GM18505 (cell line): ENCODE measurements at regions not wholly inside any gene's neighbourhood (a gene's known extent, or its start where the extent isn't known, plus 50 kb on each side); places are given as distances from the start of the nearest gene placed in this dataset.
"Not testable (repeated sequence)": the region's sequence is repeated elsewhere in the genome, so short reads cannot be mapped to it uniquely, and the experiment has no call there.

ENCODE experiments used
- ATAC-seq: cut with Tn5 transposase; IDR thresholded peaks from one replicate; pipeline ENCODE4 v1.9.1; 2021; ENCODE audit not compliant: unreplicated experiment
- POLR2A ChIP-seq: IDR thresholded peaks from 4 replicates; pipeline ENCODE4 v1.6.1; 2011; ENCODE audit warnings: borderline replicate concordance; ENCODE audit not compliant: insufficient read depth, insufficient read length; ENCODE audit errors: extremely low read depth

DNA sequence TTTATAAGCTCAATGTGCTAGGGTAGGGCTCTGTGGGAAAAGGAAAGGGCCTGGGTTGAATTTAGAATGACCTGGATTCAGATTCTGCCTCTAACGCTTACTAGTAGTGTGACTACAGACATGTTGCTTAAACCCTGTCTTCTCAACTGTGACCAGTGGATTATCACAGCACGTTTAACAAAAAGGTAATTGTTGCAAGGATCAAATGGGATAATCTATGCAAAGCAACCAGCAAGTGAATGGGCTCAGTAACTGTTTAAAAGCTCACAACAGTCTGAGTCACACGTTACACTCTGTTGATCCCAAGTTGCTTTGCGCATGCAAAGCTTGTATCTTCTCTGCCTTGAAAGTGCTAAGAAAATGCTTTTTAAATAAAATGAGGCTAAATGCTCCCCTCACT, 236.5 kb downstream of the IL20RB start:
- no peak for TF ChIP-seq POLR2A
- no peak for ATAC-seq

DNA sequence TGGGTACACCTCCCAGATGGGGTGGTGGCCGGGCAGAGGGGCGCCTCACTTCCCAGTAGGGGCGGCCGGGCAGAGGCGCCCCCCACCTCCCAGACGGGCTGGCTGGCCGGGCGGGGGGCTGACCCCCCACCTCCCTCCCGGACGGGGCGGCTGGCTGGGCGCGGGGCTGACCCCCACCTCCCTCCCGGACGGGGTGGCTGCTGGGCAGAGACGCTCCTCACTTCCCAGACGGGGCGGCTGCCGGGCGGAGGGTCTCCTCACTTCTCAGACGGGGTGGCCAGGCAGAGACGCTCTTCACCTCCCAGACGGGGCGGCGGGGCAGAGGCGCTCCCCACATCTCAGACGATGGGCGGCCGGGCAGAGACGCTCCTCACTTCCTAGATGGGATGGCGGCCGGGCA, 240.6 kb downstream of the IL20RB start:
- ATAC-seq, result not testable (repeated sequence)

DNA sequence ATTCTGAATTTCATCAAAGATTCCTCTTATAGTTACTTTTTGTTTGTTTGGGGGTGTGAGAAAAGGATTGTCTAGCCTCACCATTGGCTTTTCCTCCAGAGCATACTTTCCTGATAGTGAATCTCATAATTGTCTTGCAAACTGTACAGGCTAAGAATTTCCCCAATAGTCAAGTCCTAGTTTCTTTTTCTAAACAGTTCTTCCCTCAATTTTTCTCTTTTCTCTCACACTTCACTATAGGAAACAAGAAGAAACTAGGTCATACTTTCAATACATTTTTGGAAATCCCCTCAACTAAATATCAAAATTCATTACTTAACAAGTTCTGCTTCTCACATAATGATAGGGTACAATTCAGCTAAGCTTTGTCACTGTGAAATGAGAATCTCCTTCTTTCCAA, 241.9 kb downstream of the IL20RB start:
- no peak for ATAC-seq
- no peak for TF ChIP-seq POLR2A

DNA sequence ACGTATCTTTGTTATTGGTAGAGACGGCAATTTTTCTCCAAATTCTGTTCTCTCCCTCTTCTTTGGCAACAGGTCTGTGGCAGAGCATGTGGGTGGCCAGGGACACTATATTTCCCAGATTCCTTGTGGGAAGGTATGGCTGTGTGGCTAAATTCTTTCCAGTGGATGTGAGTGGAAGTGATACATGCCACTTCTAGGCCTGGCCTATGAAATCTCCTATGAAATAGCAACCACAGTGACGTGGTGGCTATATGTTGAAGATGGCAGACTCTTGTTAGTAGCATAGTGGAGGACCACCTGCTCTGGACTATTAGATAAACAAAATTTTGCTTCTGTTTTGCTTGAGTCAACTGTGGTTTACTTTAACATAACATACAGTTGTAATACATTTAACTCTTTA, 243.3 kb downstream of the IL20RB start:
- TF ChIP-seq POLR2A, result no peak
- ATAC-seq, result no peak

DNA sequence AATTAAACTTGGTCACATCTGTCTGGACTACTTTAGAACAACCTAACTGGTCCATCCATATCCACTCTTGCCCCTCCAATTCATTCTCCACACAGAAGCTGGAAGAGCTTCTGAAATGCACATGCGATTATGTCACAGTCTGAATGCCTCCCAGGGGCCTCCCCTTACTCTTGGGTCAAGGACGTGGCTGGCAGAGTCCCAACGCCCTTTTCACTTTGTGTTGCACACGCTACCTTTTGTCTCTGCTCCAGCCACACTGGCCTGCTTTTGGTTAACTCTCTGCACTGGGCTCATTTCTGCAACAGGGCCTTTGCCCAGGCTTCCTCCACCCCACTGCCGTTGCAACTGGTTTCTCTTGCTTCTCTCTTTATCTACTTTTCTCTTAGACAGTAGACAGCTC, 245.2 kb downstream of the IL20RB start:
- ATAC-seq, result no peak

DNA sequence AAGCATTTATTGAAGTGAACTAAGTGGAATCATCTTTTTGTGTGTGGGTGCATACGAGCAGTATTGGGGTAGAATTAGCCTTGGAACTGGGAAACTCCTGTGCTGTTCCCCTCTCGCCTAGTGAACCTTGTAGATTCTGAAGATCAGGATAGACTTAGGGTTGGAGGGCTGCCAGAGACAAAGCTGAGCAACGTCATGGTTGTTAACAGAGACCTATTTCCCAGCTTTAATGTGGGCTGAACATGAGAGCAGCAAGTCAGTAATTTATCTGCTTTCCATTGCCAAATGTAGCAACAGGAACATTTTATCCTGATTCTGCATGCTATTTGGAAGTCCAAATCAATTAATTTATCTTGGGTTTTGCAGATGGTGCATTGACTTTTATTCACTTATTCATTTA, 246.6 kb downstream of the IL20RB start:
- ATAC-seq, result no peak
- TF ChIP-seq POLR2A, result no peak

More for the DNA sequence above, 245.2 kb downstream of the IL20RB start:
- TF ChIP-seq POLR2A, result no peak

DNA sequence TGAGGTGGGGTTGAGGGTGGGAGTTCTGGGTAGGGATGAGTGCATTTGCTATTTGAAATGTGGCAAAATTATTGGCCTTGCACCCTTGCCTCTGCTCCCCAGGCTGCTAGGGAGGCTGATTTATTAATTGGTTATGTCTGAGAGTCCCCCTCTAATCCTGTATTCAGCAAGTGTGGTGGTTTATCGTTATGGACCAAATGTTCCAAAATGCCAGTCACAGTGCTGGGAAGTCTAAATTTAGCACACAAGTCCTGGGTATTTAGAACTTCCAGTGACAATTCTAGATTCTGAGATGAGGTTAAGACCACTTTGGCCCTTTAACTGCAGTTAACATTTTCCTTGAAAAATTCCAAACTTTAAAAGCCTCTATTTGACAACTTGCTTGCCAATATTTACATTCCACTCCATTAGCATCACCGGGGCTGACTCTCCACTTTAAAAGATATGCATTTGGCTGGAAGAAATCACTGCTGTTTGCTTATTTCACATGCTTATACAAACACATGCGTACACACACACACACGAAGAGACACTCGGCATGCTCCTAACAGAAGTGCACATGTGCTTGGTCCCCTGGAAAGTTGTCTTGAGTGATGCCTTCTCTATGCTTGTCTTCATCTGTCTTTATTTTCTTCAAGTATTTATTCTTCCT, 247.7 kb downstream of the IL20RB start:
- TF ChIP-seq POLR2A, result no peak
- no peak for ATAC-seq

DNA sequence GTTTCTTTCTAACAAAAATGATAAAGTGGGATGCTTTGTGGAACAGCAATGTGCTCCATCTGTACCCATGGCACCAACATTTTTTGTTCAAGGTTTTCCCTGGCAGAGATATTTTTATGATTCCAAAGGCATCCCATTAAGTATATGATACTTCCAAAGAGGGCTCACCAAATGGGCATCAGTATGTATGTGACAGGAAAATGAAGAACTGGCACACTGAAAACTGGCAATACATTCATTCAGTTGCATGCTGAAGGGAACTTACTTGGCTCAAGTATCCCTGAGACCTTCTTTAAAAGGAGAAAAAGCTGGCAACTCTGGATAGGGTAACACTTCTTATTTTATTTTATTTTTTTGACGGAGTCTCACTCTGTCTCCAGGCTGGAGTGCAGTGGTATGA, 249.8 kb downstream of the IL20RB start:
- no peak for TF ChIP-seq POLR2A
- no peak for ATAC-seq

DNA sequence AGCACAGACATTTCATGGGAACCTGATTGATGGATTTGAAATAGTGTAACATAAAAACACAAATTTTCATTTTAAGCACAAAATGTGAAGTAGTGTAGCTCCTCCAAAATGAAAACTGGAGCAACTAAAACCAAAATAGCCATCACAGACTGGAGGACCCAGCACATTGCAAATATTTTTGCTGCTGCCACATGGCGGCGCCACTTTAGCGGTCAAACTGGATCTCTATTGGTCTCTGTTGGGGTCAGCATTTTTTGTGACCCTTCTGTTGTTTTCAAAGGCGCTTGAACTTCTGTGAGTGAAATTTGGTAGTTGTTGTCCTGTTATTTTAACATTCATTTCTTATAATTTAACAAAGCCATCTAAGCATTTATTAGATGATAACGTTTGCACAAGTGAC, 259.9 kb downstream of the IL20RB start:
- no peak for ATAC-seq

DNA sequence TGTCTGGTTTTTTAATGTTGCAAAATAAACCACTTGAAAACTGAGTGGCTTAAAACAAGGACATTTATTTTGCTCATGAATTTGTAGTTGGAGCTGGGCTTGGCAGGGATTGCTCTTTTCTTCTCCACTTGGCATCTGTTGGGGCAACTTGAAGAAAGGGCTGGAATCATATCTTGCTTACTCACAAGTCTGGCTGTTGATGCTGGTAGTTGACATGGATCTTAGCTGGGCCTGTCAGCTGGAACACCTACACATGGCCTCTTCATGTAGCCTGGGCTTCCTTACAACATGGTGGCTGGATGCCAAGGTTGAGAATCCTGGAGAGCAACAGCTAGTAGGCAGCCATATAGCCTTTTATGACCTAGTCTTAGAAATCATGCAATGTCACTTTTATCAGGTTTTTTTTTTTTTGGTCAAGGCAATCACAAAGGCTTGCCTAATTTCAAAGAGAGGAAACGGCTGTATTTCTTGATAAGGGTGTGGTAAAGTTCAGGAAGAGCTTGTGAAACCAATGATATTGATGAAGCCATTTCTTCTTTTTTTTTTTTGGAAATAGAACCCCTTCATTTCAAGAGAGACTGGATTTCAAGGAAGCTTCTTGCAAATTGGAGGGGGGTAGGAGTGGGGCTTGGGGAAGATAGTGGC, 262.1 kb downstream of the IL20RB start:
- TF ChIP-seq POLR2A, result no peak
- no peak for ATAC-seq

More for the DNA sequence above, 259.9 kb downstream of the IL20RB start:
- no peak for TF ChIP-seq POLR2A

DNA sequence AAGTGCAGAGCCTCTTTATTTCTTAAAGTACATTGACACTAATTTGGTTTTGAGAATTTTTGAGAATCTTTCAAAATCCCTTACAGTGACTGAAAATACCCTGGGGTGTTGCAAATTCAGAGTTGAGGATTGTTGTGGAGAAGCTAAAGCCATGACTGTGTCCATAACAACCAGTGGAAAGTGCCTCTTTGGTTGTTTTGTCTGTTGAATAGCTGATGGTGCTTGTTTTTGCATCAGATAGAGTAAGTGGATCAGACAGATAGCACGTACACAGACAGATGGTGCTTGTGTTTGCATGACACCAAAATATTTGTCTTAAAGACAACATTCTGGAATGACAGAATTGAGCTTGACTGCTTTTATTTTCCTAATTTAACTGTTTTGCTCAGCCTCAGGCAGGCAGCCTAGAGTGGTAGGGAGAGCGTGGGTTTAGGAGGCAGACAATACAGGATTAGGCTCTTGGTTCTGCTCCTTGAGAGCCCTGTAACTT, 265.0 kb downstream of the IL20RB start:
- TF ChIP-seq POLR2A, result no peak
- no peak for ATAC-seq

DNA sequence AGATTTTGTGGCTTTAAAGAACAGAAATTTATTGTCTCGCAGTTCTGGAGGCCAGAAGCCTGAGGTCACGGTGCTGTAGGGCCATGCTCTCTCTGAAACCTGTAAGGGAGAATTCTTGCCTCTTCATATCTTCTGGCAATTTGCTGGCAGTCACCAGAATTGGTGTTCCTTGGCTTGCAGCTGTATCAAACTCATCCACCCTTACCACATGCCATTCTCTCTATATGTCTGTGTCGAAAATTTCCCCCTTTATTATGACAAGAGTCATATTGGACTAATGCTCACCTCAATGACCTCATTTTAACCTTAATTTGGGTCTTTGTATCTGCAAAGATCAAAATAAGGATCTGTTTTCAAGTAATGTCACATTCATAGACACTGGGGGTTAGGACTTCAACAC, 266.7 kb downstream of the IL20RB start:
- TF ChIP-seq POLR2A, result no peak
- ATAC-seq, result no peak

DNA sequence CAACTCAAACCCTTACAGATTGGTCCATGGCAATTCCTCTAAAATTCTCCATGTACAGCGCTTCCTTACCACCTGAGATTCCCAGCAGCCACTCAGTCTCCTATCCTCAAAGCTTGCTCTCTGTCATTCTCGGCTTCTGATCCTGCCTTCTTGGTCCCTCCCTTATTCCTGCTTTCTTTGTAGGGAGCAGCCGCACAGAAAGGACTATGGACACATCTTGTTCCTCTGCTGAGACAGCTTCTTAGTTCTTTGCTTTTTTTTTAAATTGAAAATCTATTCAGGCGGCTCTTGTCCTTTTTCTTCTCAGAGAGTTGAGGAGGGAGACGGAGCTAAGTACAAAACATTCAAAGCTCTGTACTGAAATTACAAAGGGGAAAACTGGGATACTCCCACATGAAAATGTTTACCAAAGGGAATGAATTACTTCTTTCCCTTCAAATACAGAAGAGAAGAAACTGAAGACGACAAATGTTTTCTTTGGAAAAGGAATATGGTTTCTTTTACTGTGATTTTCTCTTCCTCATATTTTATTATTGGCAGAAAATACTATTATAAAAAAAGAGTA, 285.1 kb downstream of the IL20RB start:
- TF ChIP-seq POLR2A, result no peak
- no peak for ATAC-seq

DNA sequence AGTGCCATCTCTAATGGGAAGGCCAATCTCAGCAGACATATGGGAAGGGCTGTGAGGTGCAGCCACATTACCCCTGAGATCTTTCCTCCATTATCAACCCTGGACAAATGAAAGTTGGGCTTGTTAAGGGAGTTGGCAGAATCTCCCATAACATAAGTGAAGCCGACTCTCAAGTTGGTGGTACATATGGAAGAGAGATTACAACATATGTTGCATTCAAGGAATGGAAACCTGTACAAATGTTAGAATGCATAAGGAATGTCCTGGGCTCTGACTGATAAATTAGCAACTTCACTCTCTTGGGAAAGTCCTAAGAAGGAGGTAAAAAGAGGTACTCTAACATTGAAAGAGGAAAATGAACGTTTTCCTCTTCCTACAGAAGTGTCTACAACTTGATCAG, 288.7 kb downstream of the IL20RB start:
- TF ChIP-seq POLR2A, result no peak
- ATAC-seq, result no peak

DNA sequence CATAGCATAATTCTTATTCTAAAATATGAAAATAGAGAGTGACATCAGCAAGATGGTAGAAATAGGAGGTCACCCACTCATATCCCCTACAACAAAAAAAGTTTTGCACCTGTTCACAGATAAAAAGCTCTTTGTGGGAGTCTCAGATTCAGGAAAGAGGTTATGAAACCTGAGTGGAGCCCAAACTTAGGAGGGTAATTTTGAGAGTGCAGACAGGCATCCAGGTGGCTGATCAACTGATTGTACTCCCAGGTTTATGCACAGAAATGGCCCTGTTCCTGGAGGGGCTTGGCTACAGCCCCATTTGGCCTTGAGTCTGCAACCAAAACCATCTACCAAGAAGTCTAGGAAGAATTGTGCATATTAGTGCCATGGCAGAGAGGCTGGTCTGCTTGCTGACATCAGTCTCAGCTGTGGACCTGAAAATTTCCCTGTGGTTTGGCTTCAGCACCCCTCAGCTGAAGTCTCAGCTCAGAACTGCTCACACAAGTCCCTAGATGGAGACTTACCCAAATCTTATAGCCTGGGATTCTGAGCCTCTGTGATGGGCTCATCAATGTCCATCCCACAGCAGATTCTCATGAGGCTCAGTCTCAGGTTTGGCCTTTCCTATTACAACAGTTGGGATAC, 291.6 kb downstream of the IL20RB start:
- ATAC-seq, result peak; percentile 48
- no peak for TF ChIP-seq POLR2A

DNA sequence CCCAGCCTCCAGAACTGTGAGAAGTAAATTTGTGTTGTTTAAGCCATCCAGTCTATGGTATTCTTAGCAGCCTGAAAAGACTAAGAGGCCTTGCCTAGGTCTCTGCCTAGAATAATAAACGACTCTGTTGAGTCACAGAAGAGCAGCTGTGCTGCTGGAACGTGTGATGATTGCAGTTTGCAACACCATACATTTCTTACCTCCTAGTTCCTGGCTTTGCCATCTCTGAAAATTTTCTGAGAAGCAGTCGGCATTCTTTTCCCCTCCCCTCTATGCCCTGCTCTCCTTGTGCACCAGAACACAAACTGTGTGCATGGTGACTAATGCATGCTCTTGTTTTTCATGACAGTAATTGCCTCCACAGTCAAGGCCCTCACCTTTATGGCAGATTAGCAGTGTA, 301.3 kb downstream of the IL20RB start:
- no peak for ATAC-seq
- no peak for TF ChIP-seq POLR2A
